ENCODE measurements at regions not wholly inside any gene's neighbourhood (a gene's known extent, or its start where the extent isn't known, plus 50 kb on each side); places are given as distances from the start of the nearest gene placed in this dataset.
A peak's percentile ranks its signal among the peaks of the same experiment; 100 is the strongest.

DNA sequence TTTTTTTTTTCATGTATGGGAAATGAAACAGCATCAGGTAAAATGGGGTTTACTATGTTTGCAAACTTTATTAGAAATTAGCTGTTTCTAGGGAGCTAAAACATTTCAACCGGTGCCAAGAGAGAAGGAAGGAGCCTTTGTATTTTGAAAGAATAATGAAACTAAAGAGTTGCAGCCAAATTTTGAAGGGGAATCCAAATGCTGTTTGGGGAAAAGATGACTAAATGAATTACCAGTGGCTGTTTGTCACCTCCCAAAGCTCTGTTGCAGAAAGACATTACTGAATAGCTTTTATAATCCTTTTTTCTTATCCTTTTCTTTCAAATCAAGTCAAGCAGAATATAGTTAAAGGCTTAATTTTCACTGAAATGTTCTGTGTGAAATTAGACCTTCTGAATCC, 591.3 kb upstream of the ADGRL2 start:
- DNase-seq = peak in 2 of 3 donors; percentile 42 to 60
- WGBS, 2 donors = 40 to 57% methylated on average over 1 of the region's 1 CpG
- Histone ChIP-seq H3K9me3 (ENCODE audit: control insufficient read depth in 4 of 4, insufficient read depth in 3 of 4, low read length in 3 of 4) (no peaks in the 10 kb centered on the region), H3K36me3 (ENCODE audit: control insufficient read depth in 4 of 4, insufficient read depth in 4 of 4, low read length in 4 of 4) (no peaks in the 10 kb centered on the region), H3K9ac (ENCODE audit: insufficient read depth in 1 of 2, low read length in 2 of 2) (no peak overlapping the region), H3K4me3 (no peak overlapping the region), H3K27ac (ENCODE audit: low read depth in 1 of 2, low read length in 1 of 2) (no peak overlapping the region), H3K27me3 (ENCODE audit: control insufficient read depth in 3 of 3, insufficient read depth in 3 of 3, low read length in 2 of 3) (no peaks in the 10 kb centered on the region), H3K4me1 (ENCODE audit: control insufficient read depth in 5 of 5, insufficient read depth in 5 of 5, low read length in 5 of 5) (peaks cover 0 to 16% (median 0%) of the 10 kb centered on the region in 5 donors)
- ATAC-seq (ENCODE audit: insufficient read depth, low FRiP score) = no peak
- TF ChIP-seq, protein P1, sequence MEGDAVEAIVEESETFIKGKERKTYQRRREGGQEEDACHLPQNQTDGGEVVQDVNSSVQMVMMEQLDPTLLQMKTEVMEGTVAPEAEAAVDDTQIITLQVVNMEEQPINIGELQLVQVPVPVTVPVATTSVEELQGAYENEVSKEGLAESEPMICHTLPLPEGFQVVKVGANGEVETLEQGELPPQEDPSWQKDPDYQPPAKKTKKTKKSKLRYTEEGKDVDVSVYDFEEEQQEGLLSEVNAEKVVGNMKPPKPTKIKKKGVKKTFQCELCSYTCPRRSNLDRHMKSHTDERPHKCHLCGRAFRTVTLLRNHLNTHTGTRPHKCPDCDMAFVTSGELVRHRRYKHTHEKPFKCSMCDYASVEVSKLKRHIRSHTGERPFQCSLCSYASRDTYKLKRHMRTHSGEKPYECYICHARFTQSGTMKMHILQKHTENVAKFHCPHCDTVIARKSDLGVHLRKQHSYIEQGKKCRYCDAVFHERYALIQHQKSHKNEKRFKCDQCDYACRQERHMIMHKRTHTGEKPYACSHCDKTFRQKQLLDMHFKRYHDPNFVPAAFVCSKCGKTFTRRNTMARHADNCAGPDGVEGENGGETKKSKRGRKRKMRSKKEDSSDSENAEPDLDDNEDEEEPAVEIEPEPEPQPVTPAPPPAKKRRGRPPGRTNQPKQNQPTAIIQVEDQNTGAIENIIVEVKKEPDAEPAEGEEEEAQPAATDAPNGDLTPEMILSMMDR (IDR thresholded peaks at IDR 0.05; ENCODE audit: control extremely low read depth, extremely low read depth) = no peak

DNA sequence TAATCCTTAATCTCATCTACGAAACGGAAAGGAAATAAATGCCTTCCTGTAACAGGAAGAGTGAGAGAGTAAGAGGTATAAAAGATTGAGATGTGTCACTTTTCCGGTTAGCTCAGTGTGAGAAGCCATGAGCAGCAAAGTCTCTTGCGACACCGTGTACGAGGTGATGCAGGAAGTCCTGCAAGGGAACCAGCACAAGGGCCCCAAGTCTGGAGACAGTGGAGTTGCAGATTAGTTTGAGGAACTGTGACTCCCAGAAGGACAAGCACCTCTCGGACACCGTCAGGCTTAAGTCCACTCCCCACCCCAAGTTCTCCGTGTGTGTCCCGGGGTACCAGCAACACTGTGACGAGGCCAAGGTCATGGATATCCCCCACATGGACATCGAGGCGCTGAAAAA, 592.3 kb upstream of the ADGRL2 start:
- TF ChIP-seq, protein P1 (IDR thresholded peaks at IDR 0.05; ENCODE audit: control extremely low read depth, extremely low read depth) = no peak
- Histone ChIP-seq H3K4me1 (ENCODE audit: control insufficient read depth in 5 of 5, insufficient read depth in 5 of 5, low read length in 5 of 5) (peaks cover 0 to 16% (median 0%) of the 10 kb centered on the region in 5 donors), H3K4me3 (no peak overlapping the region), H3K27ac (ENCODE audit: low read depth in 1 of 2, low read length in 1 of 2) (no peak overlapping the region), H3K9ac (ENCODE audit: insufficient read depth in 1 of 2, low read length in 2 of 2) (no peak overlapping the region), H3K9me3 (ENCODE audit: control insufficient read depth in 4 of 4, insufficient read depth in 3 of 4, low read length in 3 of 4) (no peaks in the 10 kb centered on the region), H3K36me3 (ENCODE audit: control insufficient read depth in 4 of 4, insufficient read depth in 4 of 4, low read length in 4 of 4) (no peaks in the 10 kb centered on the region), H3K27me3 (ENCODE audit: control insufficient read depth in 3 of 3, insufficient read depth in 3 of 3, low read length in 2 of 3) (no peaks in the 10 kb centered on the region)
- peak; percentile 62 for ATAC-seq (ENCODE audit: insufficient read depth, low FRiP score)
- WGBS, 2 donors = 39 to 65% methylated on average over 13 of the region's 13 CpGs
- no peak for DNase-seq

DNA sequence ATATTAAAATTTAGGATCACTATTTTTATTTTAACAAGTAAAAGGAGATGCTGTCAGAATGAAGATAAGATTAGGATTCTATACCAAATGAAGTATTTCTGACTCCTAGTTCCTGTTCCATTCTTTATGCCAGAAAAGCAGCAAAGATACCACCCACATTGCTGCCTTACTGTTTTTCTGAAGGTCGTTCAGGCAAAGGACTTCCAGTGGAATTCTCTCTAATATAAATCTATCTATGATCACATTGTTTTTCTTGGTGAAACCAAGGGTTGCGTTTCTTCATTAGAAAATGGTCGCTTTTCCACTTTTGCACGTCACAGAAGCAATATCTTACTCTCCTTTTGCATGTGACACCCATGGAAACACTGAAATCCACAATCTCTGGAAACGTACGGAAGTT, 594.8 kb upstream of the ADGRL2 start:
- H3K4me1 ChIP-seq (ENCODE audit: control insufficient read depth in 5 of 5, insufficient read depth in 5 of 5, low read length in 5 of 5) = peaks cover 0 to 16% (median 0%) of the 10 kb centered on the region in 5 donors
- no peak overlapping the region for H3K27ac ChIP-seq (ENCODE audit: low read depth in 1 of 2, low read length in 1 of 2)
- TF ChIP-seq, protein P1 (IDR thresholded peaks at IDR 0.05; ENCODE audit: control extremely low read depth, extremely low read depth) = no peak
- DNase-seq = peak; percentile 13 to 74 (median 74)
- 73 to 83% methylated on average over 6 of the region's 6 CpGs for WGBS, 2 donors
- H3K9me3 ChIP-seq (ENCODE audit: control insufficient read depth in 4 of 4, insufficient read depth in 3 of 4, low read length in 3 of 4) = no peaks in the 10 kb centered on the region
- no peak for ATAC-seq (ENCODE audit: insufficient read depth, low FRiP score)
- H3K27me3 ChIP-seq (ENCODE audit: control insufficient read depth in 3 of 3, insufficient read depth in 3 of 3, low read length in 2 of 3) = no peaks in the 10 kb centered on the region
- H3K4me3 ChIP-seq = no peak overlapping the region
- H3K36me3 ChIP-seq (ENCODE audit: control insufficient read depth in 4 of 4, insufficient read depth in 4 of 4, low read length in 4 of 4) = no peaks in the 10 kb centered on the region
- H3K9ac ChIP-seq (ENCODE audit: insufficient read depth in 1 of 2, low read length in 2 of 2) = peak overlapping the region in 1 of 2 donors; percentile 44

DNA sequence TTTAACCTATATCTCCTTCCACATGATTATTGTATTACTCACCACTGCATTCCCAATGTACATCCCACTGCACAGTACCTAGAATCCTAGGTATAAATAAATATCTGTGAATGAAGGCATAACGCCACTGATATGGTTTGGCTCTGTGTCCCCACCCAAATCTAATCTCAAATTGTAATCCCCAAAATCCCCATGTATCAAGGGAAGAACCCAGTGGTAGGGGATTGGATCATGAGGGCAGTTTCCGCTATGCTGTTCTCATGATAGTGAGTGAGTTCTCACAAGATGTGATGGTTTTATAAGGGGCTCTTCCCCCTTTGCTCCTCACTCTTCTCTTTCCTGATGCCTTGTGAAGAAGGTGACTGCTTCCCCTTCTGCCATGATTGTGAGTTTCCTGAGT, 599.0 kb upstream of the ADGRL2 start:
- Histone ChIP-seq H3K27ac (ENCODE audit: low read depth in 1 of 2, low read length in 1 of 2) (no peak overlapping the region), H3K27me3 (ENCODE audit: control insufficient read depth in 3 of 3, insufficient read depth in 3 of 3, low read length in 2 of 3) (no peaks in the 10 kb centered on the region), H3K36me3 (ENCODE audit: control insufficient read depth in 4 of 4, insufficient read depth in 4 of 4, low read length in 4 of 4) (no peaks in the 10 kb centered on the region), H3K4me1 (ENCODE audit: control insufficient read depth in 5 of 5, insufficient read depth in 5 of 5, low read length in 5 of 5) (peaks cover 0 to 16% (median 0%) of the 10 kb centered on the region in 5 donors), H3K9me3 (ENCODE audit: control insufficient read depth in 4 of 4, insufficient read depth in 3 of 4, low read length in 3 of 4) (no peaks in the 10 kb centered on the region), H3K4me3 (no peak overlapping the region), H3K9ac (ENCODE audit: insufficient read depth in 1 of 2, low read length in 2 of 2) (no peak overlapping the region)
- ATAC-seq (ENCODE audit: insufficient read depth, low FRiP score) (no peak), DNase-seq (no peak)
- WGBS, 2 donors = 98% methylated on average over 2 of the region's 2 CpGs
- TF ChIP-seq, protein P1 (IDR thresholded peaks at IDR 0.05; ENCODE audit: control extremely low read depth, extremely low read depth) = no peak

All from lung (tissue), 11 donors.